ENCODE measurements at regions not wholly inside any gene's neighbourhood (a gene's known extent, or its start where the extent isn't known, plus 50 kb on each side); places are given as distances from the start of the nearest gene placed in this dataset.

GRCh38 chr12:111188436-111188835 is 180.5 kb downstream of the PHETA1 start:
- no peak for TF ChIP-seq EZH2 (IDR thresholded peaks at IDR 0.05; ENCODE audit: borderline replicate concordance, insufficient read depth, low read length, poor library complexity, severe bottlenecking)
- no peak for TF ChIP-seq CTCF (IDR thresholded peaks at IDR 0.05; ENCODE audit: poor library complexity, severe bottlenecking)
